ENCODE measurements at regions not wholly inside any gene's neighbourhood (a gene's known extent, or its start where the extent isn't known, plus 50 kb on each side); places are given as distances from the start of the nearest gene placed in this dataset.
"Not testable (repeated sequence)": the region's sequence is repeated elsewhere in the genome, so short reads cannot be mapped to it uniquely, and the experiment has no call there.

- Mint-ChIP-seq H3K4me3 (no peak overlapping the region), H3K27me3 (no peaks in the 10 kb centered on the region), H3K9me3 (peaks cover 1% of the 10 kb centered on the region), H3K36me3 (no peaks in the 10 kb centered on the region), H3K4me1 (no peaks in the 10 kb centered on the region), H3K27ac (no peak overlapping the region)
- no peak for DNase-seq
These were observed 521.2 kb downstream of the CHSY3 start for GRCh38 chr5:130425424-130425823.

GRCh38 chr5:130424341-130424740 is 520.1 kb downstream of the CHSY3 start:
- Mint-ChIP-seq H3K9me3 (peaks cover 1% of the 10 kb centered on the region), H3K36me3 (no peaks in the 10 kb centered on the region)

GRCh38 chr5:130402906-130403305 is 498.6 kb downstream of the CHSY3 start:
- Mint-ChIP-seq H3K27ac (no peak overlapping the region), H3K4me3 (no peak overlapping the region), H3K9me3 (no peaks in the 10 kb centered on the region), H3K27me3 (peaks cover 5% of the 10 kb centered on the region), H3K4me1 (no peaks in the 10 kb centered on the region), H3K36me3 (no peaks in the 10 kb centered on the region)
- DNase-seq: no peak

More at GRCh38 chr5:130424341-130424740, 520.1 kb downstream of the CHSY3 start:
- DNase-seq: no peak
- H3K27ac Mint-ChIP-seq: no peak overlapping the region
- H3K4me3 Mint-ChIP-seq: no peak overlapping the region
- no peaks in the 10 kb centered on the region for H3K4me1 Mint-ChIP-seq
- H3K27me3 Mint-ChIP-seq: peaks cover under 1% of the 10 kb centered on the region

- Mint-ChIP-seq H3K27ac (no peak overlapping the region), H3K27me3 (peaks cover 5% of the 10 kb centered on the region), H3K9me3 (no peaks in the 10 kb centered on the region), H3K36me3 (no peaks in the 10 kb centered on the region), H3K4me1 (no peaks in the 10 kb centered on the region), H3K4me3 (no peak overlapping the region)
- no peak for DNase-seq
These were observed 495.8 kb downstream of the CHSY3 start for GRCh38 chr5:130400091-130400490.

GRCh38 chr5:130398825-130399224 is 494.6 kb downstream of the CHSY3 start:
- no peak overlapping the region for H3K4me3 Mint-ChIP-seq
- H3K9me3 Mint-ChIP-seq: no peaks in the 10 kb centered on the region
- H3K27ac Mint-ChIP-seq: no peak overlapping the region
- no peaks in the 10 kb centered on the region for H3K36me3 Mint-ChIP-seq
- H3K27me3 Mint-ChIP-seq: peaks cover 5% of the 10 kb centered on the region
- DNase-seq: no peak
- no peaks in the 10 kb centered on the region for H3K4me1 Mint-ChIP-seq

GRCh38 chr5:130397727-130398126 is 493.5 kb downstream of the CHSY3 start:
- DNase-seq, H3K4me1 Mint-ChIP-seq, H3K9me3 Mint-ChIP-seq, H3K27ac Mint-ChIP-seq, H3K4me3 Mint-ChIP-seq, H3K36me3 Mint-ChIP-seq, H3K27me3 Mint-ChIP-seq: not testable (repeated sequence)

- no peak for DNase-seq
- Mint-ChIP-seq H3K4me1 (no peaks in the 10 kb centered on the region), H3K27ac (no peak overlapping the region), H3K4me3 (no peak overlapping the region), H3K9me3 (peaks cover 7% of the 10 kb centered on the region), H3K27me3 (peaks cover 5% of the 10 kb centered on the region), H3K36me3 (no peaks in the 10 kb centered on the region)
These were observed 492.9 kb downstream of the CHSY3 start for GRCh38 chr5:130397132-130397531.

- H3K4me3 Mint-ChIP-seq, H3K27ac Mint-ChIP-seq, H3K27me3 Mint-ChIP-seq, H3K4me1 Mint-ChIP-seq, DNase-seq, H3K36me3 Mint-ChIP-seq, H3K9me3 Mint-ChIP-seq: not testable (repeated sequence)
These were observed 487.5 kb downstream of the CHSY3 start for GRCh38 chr5:130391727-130392264.

- Mint-ChIP-seq H3K4me3 (no peak overlapping the region), H3K27ac (no peak overlapping the region), H3K27me3 (no peaks in the 10 kb centered on the region), H3K36me3 (no peaks in the 10 kb centered on the region), H3K9me3 (no peaks in the 10 kb centered on the region), H3K4me1 (no peaks in the 10 kb centered on the region)
- no peak for DNase-seq
These were observed 481.9 kb downstream of the CHSY3 start for GRCh38 chr5:130386155-130386554.

- no peak overlapping the region for H3K4me3 Mint-ChIP-seq
- no peaks in the 10 kb centered on the region for H3K4me1 Mint-ChIP-seq
- H3K9me3 Mint-ChIP-seq: no peaks in the 10 kb centered on the region
- H3K27me3 Mint-ChIP-seq: no peaks in the 10 kb centered on the region
- H3K27ac Mint-ChIP-seq: no peak overlapping the region
- H3K36me3 Mint-ChIP-seq: no peaks in the 10 kb centered on the region
- no peak for DNase-seq
These were observed 481.4 kb downstream of the CHSY3 start for GRCh38 chr5:130385656-130386055.

- Mint-ChIP-seq H3K27me3 (no peaks in the 10 kb centered on the region), H3K9me3 (no peaks in the 10 kb centered on the region), H3K4me3 (no peak overlapping the region), H3K4me1 (no peaks in the 10 kb centered on the region), H3K27ac (no peak overlapping the region), H3K36me3 (no peaks in the 10 kb centered on the region)
- DNase-seq: no peak
These were observed 461.7 kb downstream of the CHSY3 start for GRCh38 chr5:130365956-130366355.

GRCh38 chr5:130350131-130350530 is 445.9 kb downstream of the CHSY3 start:
- no peaks in the 10 kb centered on the region for H3K36me3 Mint-ChIP-seq
- no peak overlapping the region for H3K27ac Mint-ChIP-seq
- no peak for DNase-seq
- peaks cover 9% of the 10 kb centered on the region for H3K27me3 Mint-ChIP-seq
- H3K4me3 Mint-ChIP-seq: no peak overlapping the region
- no peaks in the 10 kb centered on the region for H3K9me3 Mint-ChIP-seq
- no peaks in the 10 kb centered on the region for H3K4me1 Mint-ChIP-seq

GRCh38 chr5:130337179-130337888 is 433.1 kb downstream of the CHSY3 start:
- Mint-ChIP-seq H3K36me3 (no peaks in the 10 kb centered on the region), H3K4me3 (no peak overlapping the region), H3K27ac (no peak overlapping the region), H3K9me3 (no peaks in the 10 kb centered on the region), H3K27me3 (no peaks in the 10 kb centered on the region), H3K4me1 (no peaks in the 10 kb centered on the region)
- no peak for DNase-seq

GRCh38 chr5:130335117-130335516 is 430.9 kb downstream of the CHSY3 start:
- Mint-ChIP-seq H3K27me3 (no peaks in the 10 kb centered on the region), H3K4me3 (no peak overlapping the region), H3K27ac (no peak overlapping the region), H3K4me1 (no peaks in the 10 kb centered on the region), H3K9me3 (no peaks in the 10 kb centered on the region), H3K36me3 (no peaks in the 10 kb centered on the region)
- DNase-seq: no peak

GRCh38 chr5:130333089-130333488 is 428.8 kb downstream of the CHSY3 start:
- Mint-ChIP-seq H3K4me3 (no peak overlapping the region), H3K4me1 (no peaks in the 10 kb centered on the region), H3K27me3 (no peaks in the 10 kb centered on the region), H3K27ac (no peak overlapping the region), H3K36me3 (no peaks in the 10 kb centered on the region), H3K9me3 (no peaks in the 10 kb centered on the region)
- DNase-seq: no peak

GRCh38 chr5:130331332-130331731 is 427.1 kb downstream of the CHSY3 start:
- Mint-ChIP-seq H3K4me1 (no peaks in the 10 kb centered on the region), H3K27me3 (no peaks in the 10 kb centered on the region), H3K27ac (no peak overlapping the region), H3K36me3 (no peaks in the 10 kb centered on the region), H3K4me3 (no peak overlapping the region), H3K9me3 (no peaks in the 10 kb centered on the region)
- DNase-seq: no peak
